Pancreas (tissue), 10 donors: ENCODE measurements at regions not wholly inside any gene's neighbourhood (a gene's known extent, or its start where the extent isn't known, plus 50 kb on each side); places are given as distances from the start of the nearest gene placed in this dataset.

Source experiments
- ATAC-seq, 4 donors: fragments of 200-7000 bp; cut with Tn5 transposase; one replicate each; pipeline versions ENCODE4 v1.8.0 to v1.9.1; 2020; ENCODE audit warnings: mild to moderate bottlenecking in 4 of 4, moderate library complexity in 4 of 4
- DNase-seq, 6 donors: peaks; one replicate each; pipeline ENCODE4 v3.0.0-alpha.2; 2020
- FAIRE-seq: peaks from 2 replicates; lab custom pipeline; 2012; peaks lifted over from hg19 to GRCh38; lab: Jason Lieb, UNC
- H3K27ac ChIP-seq, 4 donors: fragments of 200-600 bp; sonication (generic); 1 replicate in 3 of 4; 2 replicates in 1 of 4; pipeline versions ENCODE4 v1.5.0 to v1.8.0; 2020
- H3K27me3 ChIP-seq, 4 donors: fragments of 200-600 bp; one replicate each; pipeline ENCODE4 v1.8.0; 2021
- H3K36me3 ChIP-seq, 3 donors: fragments of 200-600 bp; sonication (generic) in 1 of 3; one replicate each; pipeline versions ENCODE4 v1.5.0 to v1.8.0; 2020 to 2021
- H3K4me1 ChIP-seq, 3 donors: fragments of 200-600 bp; one replicate each; pipeline ENCODE4 v1.8.0; 2021
- H3K4me3 ChIP-seq, 4 donors: fragments of 200-600 bp; sonication (generic) in 2 of 4; one replicate each; pipeline versions ENCODE4 v1.5.0 to v1.8.0; 2020 to 2021
- H3K9me3 ChIP-seq, 4 donors: fragments of 200-600 bp; one replicate each; pipeline ENCODE4 v1.8.0; 2021
- CTCF ChIP-seq, 4 donors: fragments of 200-600 bp; sonication (generic) in 3 of 4; IDR thresholded peaks; one replicate each; pipeline versions ENCODE4 v1.5.0 to v1.8.0; 2021; ENCODE audit warnings: antibody characterized with exemption in 4 of 4
- WGBS, 2 donors: extraction: QIAGEN DNeasy Blood & Tissue Kit; methylation state at CpG; one replicate each; pipeline ENCODE4 v1.1.7; 2013; 5-methylcytosine and 5-hydroxymethylcytosine counted together
- intact Hi-C, 3 donors: fragments of 100-400 bp; cut with DNase I; formaldehyde crosslinking; loops; one replicate each; pipeline versions ENCODE4 v1.11.1 to v1.14.2; 2022
- donor health status: healthy with polysubstance abuse.
- donor health status: DM: no; HTN: no; CAD: no; lungs with moderate emphysema.
- donor health status: DM: no; HTN: no; CAD: no.
- donor health status: control.
- donor health status: control.
- donor health status: Bipolar disorder and iron deficiency.
- donor health status: DM: yes; HTN: yes; CAD: no.
- donor health status: DM: no; HTN: no; CAD: no.
- donor health status: DM: no; HTN: no; CAD: no.
- donor health status: DM: yes; HTN: yes; CAD: no.

GRCh38 chr9:124179196-124180071, 78.3 kb upstream of the NEK6 start:
- Histone ChIP-seq H3K27ac (no peak overlapping the region), H3K4me3 (no peak overlapping the region), H3K36me3 (no peaks in the 10 kb centered on the region), H3K4me1 (no peaks in the 10 kb centered on the region), H3K27me3 (no peaks in the 10 kb centered on the region), H3K9me3 (no peaks in the 10 kb centered on the region)
- FAIRE-seq, result no peak
- intact Hi-C loops, result no loop called here
- WGBS, 2 donors, result 86 to 87% methylated on average over 19 of the region's 19 CpGs
- no peak for DNase-seq
- TF ChIP-seq CTCF (IDR thresholded peaks at IDR 0.05), result no peak
- ATAC-seq, result no peak

- intact Hi-C loops, result no loop called here
- peak in 1 of 4 donors; percentile 20 for ATAC-seq
These were observed 77.2 kb upstream of the NEK6 start for GRCh38 chr9:124180557-124180956.

GRCh38 chr9:124182741-124183140, 75.0 kb upstream of the NEK6 start:
- DNase-seq (no peak), ATAC-seq (no peak), FAIRE-seq (no peak)
- intact Hi-C loops, result no loop called here
- Histone ChIP-seq H3K9me3 (no peaks in the 10 kb centered on the region), H3K4me1 (no peaks in the 10 kb centered on the region), H3K36me3 (no peaks in the 10 kb centered on the region), H3K27me3 (no peaks in the 10 kb centered on the region), H3K27ac (no peak overlapping the region), H3K4me3 (no peak overlapping the region)
- TF ChIP-seq CTCF (IDR thresholded peaks at IDR 0.05), result no peak
- WGBS, 2 donors, result 36 to 49% methylated on average over 5 of the region's 5 CpGs

More at GRCh38 chr9:124180557-124180956, 77.2 kb upstream of the NEK6 start:
- 24% methylated on average over 7 of the region's 7 CpGs for WGBS, 2 donors
- no peaks in the 10 kb centered on the region for H3K27me3 ChIP-seq
- H3K4me1 ChIP-seq, result no peaks in the 10 kb centered on the region
- TF ChIP-seq CTCF (IDR thresholded peaks at IDR 0.05), result no peak
- FAIRE-seq, result no peak
- H3K27ac ChIP-seq, result no peak overlapping the region
- peak in 3 of 6 donors; percentile 20 to 72 (median 47) for DNase-seq
- no peaks in the 10 kb centered on the region for H3K36me3 ChIP-seq
- no peak overlapping the region for H3K4me3 ChIP-seq
- no peaks in the 10 kb centered on the region for H3K9me3 ChIP-seq

GRCh38 chr9:124183772-124184171, 74.0 kb upstream of the NEK6 start:
- FAIRE-seq (no peak), DNase-seq (no peak), ATAC-seq (no peak)
- H3K4me3 ChIP-seq, result no peak overlapping the region
- intact Hi-C loops, result no loop called here
- WGBS, 2 donors, result 95 to 96% methylated on average over 3 of the region's 3 CpGs
- H3K27ac ChIP-seq, result no peak overlapping the region
- no peaks in the 10 kb centered on the region for H3K9me3 ChIP-seq
- no peak for TF ChIP-seq CTCF (IDR thresholded peaks at IDR 0.05)
- H3K36me3 ChIP-seq, result no peaks in the 10 kb centered on the region
- no peaks in the 10 kb centered on the region for H3K27me3 ChIP-seq
- H3K4me1 ChIP-seq, result no peaks in the 10 kb centered on the region

- FAIRE-seq, result no peak
- H3K4me3 ChIP-seq, result no peak overlapping the region
These were observed 72.3 kb upstream of the NEK6 start for GRCh38 chr9:124185413-124185812.

More at GRCh38 chr9:124185413-124185812, 72.3 kb upstream of the NEK6 start:
- ATAC-seq, result no peak
- Histone ChIP-seq H3K36me3 (no peaks in the 10 kb centered on the region), H3K27me3 (no peaks in the 10 kb centered on the region), H3K27ac (no peak overlapping the region), H3K4me1 (no peaks in the 10 kb centered on the region), H3K9me3 (no peaks in the 10 kb centered on the region)
- intact Hi-C loops, result no loop called here
- WGBS, 2 donors, result 86 to 93% methylated on average over 5 of the region's 5 CpGs
- no peak for DNase-seq
- no peak for TF ChIP-seq CTCF (IDR thresholded peaks at IDR 0.05)
